Retinal pigment epithelial cell (primary cell): ENCODE measurements at regions not wholly inside any gene's neighbourhood (a gene's known extent, or its start where the extent isn't known, plus 50 kb on each side); places are given as distances from the start of the nearest gene placed in this dataset.

ENCODE experiments used
- DNase-seq: peaks from one replicate; pipeline ENCODE4 v3.0.0-alpha.2; 2010; ENCODE audit warnings: low read depth
- H3K4me3 ChIP-seq: 2 replicates; pipeline ENCODE4 v1.5.1; 2011; ENCODE audit warnings: mild to moderate bottlenecking, low read length, control low read depth, moderate library complexity
- CTCF ChIP-seq: conservative IDR thresholded peaks from 2 replicates; pipeline ENCODE4 v1.5.1; 2011; ENCODE audit warnings: low read depth, low read length, control low read depth, inconsistent platforms

DNA sequence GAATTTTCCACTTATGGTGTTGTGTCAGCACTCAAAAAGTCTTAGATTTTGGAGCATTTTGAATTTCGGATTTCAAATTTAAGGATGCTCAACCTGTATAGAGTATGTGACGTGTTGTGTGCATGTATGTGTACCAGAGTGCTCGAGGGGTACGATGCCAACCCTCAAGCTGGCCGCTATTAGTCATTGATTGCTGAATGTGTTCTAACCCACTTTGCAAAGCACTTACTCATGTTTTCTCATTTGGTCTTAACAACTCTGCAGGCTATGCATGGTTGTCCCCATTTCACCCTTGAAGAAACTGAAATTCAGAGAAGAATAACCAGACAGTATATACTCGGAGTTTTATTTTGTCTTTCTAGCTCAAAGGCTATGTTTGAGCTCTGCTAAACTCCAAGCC lies 196.4 kb upstream of the TENM4 start:
- TF ChIP-seq CTCF = no peak
- no peak for DNase-seq
- H3K4me3 ChIP-seq = no peak overlapping the region

- no peak overlapping the region for H3K4me3 ChIP-seq
- TF ChIP-seq CTCF = no peak
- DNase-seq = no peak
Measured at GRCh38 chr11:79634905-79635304, 194.1 kb upstream of the TENM4 start.

- no peak for TF ChIP-seq CTCF
- no peak overlapping the region for H3K4me3 ChIP-seq
- DNase-seq = no peak
Measured at GRCh38 chr11:79627281-79627680, 186.5 kb upstream of the TENM4 start.

DNA sequence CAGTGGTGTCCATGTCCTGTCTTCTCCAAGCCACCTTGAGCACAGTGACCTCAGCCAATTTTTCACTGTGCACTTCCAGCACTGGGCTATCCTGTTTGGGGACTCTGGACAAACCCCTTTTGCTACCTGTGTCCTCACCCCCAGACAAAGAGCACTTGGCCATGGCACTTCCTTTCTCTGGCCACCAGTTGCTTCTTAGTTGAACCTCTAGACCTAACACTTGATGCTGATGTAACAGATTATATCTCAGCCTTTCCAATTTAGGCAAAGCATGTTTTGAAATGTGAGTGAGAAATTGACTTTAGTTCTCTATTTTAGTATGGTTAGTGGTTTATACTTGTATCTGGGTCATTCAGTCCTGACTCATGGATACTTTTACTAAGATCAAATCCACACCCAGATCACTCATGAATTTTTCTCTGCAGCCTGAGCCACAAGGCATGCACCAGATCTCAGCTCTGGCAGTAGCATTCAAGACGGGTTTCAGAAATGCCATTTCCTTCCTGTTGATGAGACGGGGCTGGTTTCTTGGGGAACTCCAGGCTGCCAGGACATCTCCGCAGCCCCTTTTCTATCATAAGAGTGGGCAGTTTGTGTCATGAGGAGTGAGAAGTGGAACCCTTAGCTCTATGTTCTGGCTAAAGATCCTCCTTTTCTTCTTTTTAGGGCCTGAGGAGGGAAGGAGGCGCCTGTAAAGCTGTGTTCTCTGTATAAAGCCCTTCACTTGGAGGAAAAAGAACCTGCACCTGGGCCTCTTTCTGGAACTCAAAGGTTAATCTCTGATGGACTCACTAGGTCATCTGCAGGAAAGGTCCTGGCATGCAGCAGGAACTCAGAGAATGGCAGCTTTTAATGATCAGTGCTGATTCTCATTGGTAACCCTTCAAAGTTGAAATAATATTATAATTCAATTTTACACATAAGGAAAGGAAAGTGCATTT lies 185.6 kb upstream of the TENM4 start:
- no peak overlapping the region for H3K4me3 ChIP-seq
- no peak for TF ChIP-seq CTCF
- no peak for DNase-seq

- no peak for DNase-seq
- no peak overlapping the region for H3K4me3 ChIP-seq
- TF ChIP-seq CTCF = no peak
Measured at GRCh38 chr11:79623375-79623774, 182.5 kb upstream of the TENM4 start.

DNA sequence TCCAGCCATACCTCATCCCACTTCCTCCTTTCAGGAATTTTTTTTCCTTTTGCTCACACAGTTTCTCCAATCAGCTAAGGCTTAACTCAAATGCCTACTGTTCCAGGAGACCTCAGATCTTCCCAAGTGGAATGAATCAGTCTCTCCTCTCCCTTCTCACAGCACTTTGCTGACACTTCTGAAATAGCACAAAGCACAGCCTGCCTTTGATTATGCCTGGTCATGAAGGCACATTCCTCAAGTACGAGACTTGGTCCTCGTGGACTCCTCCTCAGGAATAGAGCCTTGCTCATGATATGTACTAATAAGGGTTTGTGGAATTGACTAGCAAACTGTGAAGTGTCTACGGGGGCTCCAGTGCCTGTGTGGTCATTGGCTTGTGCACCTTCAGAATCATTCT lies 176.7 kb upstream of the TENM4 start:
- no peak overlapping the region for H3K4me3 ChIP-seq
- no peak for DNase-seq
- no peak for TF ChIP-seq CTCF

- DNase-seq = no peak
- H3K4me3 ChIP-seq = no peak overlapping the region
- no peak for TF ChIP-seq CTCF
Measured at GRCh38 chr11:79616392-79616851, 175.6 kb upstream of the TENM4 start.
